Activated gamma-delta T cell treated with anti-CD3 and anti-CD28 coated beads, Interleukin-2, amount 50 U/mL, for 16 hours (primary cell): ENCODE measurements at regions not wholly inside any gene's neighbourhood (a gene's known extent, or its start where the extent isn't known, plus 50 kb on each side); places are given as distances from the start of the nearest gene placed in this dataset.

Source experiments
- DNase-seq: peaks from one replicate; pipeline ENCODE4 v3.0.0-alpha.2; 2020; ENCODE audit warnings: low read depth

- no peak for DNase-seq
Measured at GRCh38 chr1:56313560-56313959, 265.8 kb downstream of the PLPP3 start.

- DNase-seq, result no peak
Measured at GRCh38 chr1:56311766-56312165, 267.6 kb downstream of the PLPP3 start.

- DNase-seq, result no peak
Measured at GRCh38 chr1:56310945-56311344, 268.4 kb downstream of the PLPP3 start.

- no peak for DNase-seq
Measured at GRCh38 chr1:56309065-56309464, 270.3 kb downstream of the PLPP3 start.

GRCh38 chr1:56304975-56305374 is 274.4 kb downstream of the PLPP3 start:
- no peak for DNase-seq

- no peak for DNase-seq
Measured at GRCh38 chr1:56303805-56304204, 275.6 kb downstream of the PLPP3 start.

- no peak for DNase-seq
Measured at GRCh38 chr1:56302878-56303277, 276.5 kb downstream of the PLPP3 start.

- no peak for DNase-seq
Measured at GRCh38 chr1:56301791-56302190, 277.6 kb downstream of the PLPP3 start.

- no peak for DNase-seq
Measured at GRCh38 chr1:56300836-56301235, 278.5 kb downstream of the PLPP3 start.

GRCh38 chr1:56298866-56299265 is 280.5 kb downstream of the PLPP3 start:
- no peak for DNase-seq

- no peak for DNase-seq
Measured at GRCh38 chr1:56297904-56298303, 281.5 kb downstream of the PLPP3 start.

GRCh38 chr1:56297208-56297607 is 282.2 kb downstream of the PLPP3 start:
- no peak for DNase-seq

- no peak for DNase-seq
Measured at GRCh38 chr1:56295949-56296929, 283.1 kb downstream of the PLPP3 start.

GRCh38 chr1:56291374-56291919 is 287.9 kb downstream of the PLPP3 start:
- no peak for DNase-seq

GRCh38 chr1:56289260-56289659 is 290.1 kb downstream of the PLPP3 start:
- no peak for DNase-seq

GRCh38 chr1:56287721-56288120 is 291.6 kb downstream of the PLPP3 start:
- no peak for DNase-seq

- no peak for DNase-seq
Measured at GRCh38 chr1:56286956-56287355, 292.4 kb downstream of the PLPP3 start.

GRCh38 chr1:56286506-56286905 is 292.9 kb downstream of the PLPP3 start:
- DNase-seq, result no peak

GRCh38 chr1:56285554-56286402 is 293.6 kb downstream of the PLPP3 start:
- no peak for DNase-seq

- DNase-seq, result no peak
Measured at GRCh38 chr1:56284928-56285327, 294.4 kb downstream of the PLPP3 start.

- DNase-seq, result no peak
Measured at GRCh38 chr1:56278061-56278460, 301.3 kb downstream of the PLPP3 start.

- no peak for DNase-seq
Measured at GRCh38 chr1:56268519-56269140, 310.7 kb downstream of the PLPP3 start.
